Nephron (organoid): ENCODE measurements at regions not wholly inside any gene's neighbourhood (a gene's known extent, or its start where the extent isn't known, plus 50 kb on each side); places are given as distances from the start of the nearest gene placed in this dataset.

ENCODE experiments used
- H3K27ac Mint-ChIP-seq, 3 experiments: 2 replicates each; pipeline ENCODE4 v1.8.0; 2020; ENCODE audit warnings: mixed read lengths in 3 of 3, mild to moderate bottlenecking in 2 of 3, moderate library complexity in 1 of 3
- H3K27me3 Mint-ChIP-seq: 2 replicates; pipeline ENCODE4 v1.8.0; 2021; ENCODE audit warnings: low read depth, mild to moderate bottlenecking, moderate library complexity, mixed read lengths
- H3K36me3 Mint-ChIP-seq: 2 replicates; pipeline ENCODE4 v1.8.0; 2020; ENCODE audit warnings: low read depth, mixed read lengths
- H3K4me1 Mint-ChIP-seq: 2 replicates; pipeline ENCODE4 v1.8.0; 2020; ENCODE audit warnings: mixed read lengths
- H3K4me3 Mint-ChIP-seq, 3 experiments: 2 replicates each; pipeline ENCODE4 v1.8.0; 2020; ENCODE audit warnings: mild to moderate bottlenecking in 3 of 3, mixed read lengths in 3 of 3, moderate library complexity in 2 of 3
- H3K9me3 Mint-ChIP-seq: 2 replicates; pipeline ENCODE4 v1.8.0; 2020; ENCODE audit warnings: mixed read lengths
- TF ChIP-seq, protein P1 (sequence below), 3 experiments: fragments of 200-600 bp; sonication (generic); IDR thresholded peaks; one replicate each; pipeline ENCODE4 v1.5.0; 2021; ENCODE audit warnings: antibody characterized with exemption in 3 of 3; ENCODE audit not compliant: unreplicated experiment in 3 of 3

DNA sequence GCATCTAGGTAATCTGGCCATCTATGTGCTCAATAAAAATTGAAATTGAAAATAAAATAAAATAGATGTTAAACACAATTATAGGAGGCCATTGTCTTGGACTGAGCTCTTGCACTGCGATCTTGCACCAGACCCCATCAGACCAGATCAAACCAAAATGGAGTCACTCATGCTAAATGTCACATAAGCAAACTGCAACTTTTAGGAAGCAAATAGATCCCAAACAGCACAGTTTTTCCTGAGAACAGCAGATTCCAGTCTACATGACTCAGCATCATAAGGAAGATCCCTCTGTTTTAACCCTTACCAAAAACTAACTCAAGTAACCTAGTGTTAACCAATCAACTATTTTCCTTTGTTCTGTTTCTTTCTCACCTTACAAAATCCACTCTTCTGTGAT is 57.7 kb upstream of the LRP1B start:
- Mint-ChIP-seq H3K27ac (no peak overlapping the region), H3K4me1 (no peaks in the 10 kb centered on the region), H3K4me3 (no peak overlapping the region), H3K9me3 (no peaks in the 10 kb centered on the region), H3K36me3 (no peaks in the 10 kb centered on the region), H3K27me3 (no peaks in the 10 kb centered on the region)
- TF ChIP-seq, protein P1, sequence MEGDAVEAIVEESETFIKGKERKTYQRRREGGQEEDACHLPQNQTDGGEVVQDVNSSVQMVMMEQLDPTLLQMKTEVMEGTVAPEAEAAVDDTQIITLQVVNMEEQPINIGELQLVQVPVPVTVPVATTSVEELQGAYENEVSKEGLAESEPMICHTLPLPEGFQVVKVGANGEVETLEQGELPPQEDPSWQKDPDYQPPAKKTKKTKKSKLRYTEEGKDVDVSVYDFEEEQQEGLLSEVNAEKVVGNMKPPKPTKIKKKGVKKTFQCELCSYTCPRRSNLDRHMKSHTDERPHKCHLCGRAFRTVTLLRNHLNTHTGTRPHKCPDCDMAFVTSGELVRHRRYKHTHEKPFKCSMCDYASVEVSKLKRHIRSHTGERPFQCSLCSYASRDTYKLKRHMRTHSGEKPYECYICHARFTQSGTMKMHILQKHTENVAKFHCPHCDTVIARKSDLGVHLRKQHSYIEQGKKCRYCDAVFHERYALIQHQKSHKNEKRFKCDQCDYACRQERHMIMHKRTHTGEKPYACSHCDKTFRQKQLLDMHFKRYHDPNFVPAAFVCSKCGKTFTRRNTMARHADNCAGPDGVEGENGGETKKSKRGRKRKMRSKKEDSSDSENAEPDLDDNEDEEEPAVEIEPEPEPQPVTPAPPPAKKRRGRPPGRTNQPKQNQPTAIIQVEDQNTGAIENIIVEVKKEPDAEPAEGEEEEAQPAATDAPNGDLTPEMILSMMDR (IDR thresholded peaks at IDR 0.05; ENCODE audit: unreplicated experiment in 3 of 3) = no peak

DNA sequence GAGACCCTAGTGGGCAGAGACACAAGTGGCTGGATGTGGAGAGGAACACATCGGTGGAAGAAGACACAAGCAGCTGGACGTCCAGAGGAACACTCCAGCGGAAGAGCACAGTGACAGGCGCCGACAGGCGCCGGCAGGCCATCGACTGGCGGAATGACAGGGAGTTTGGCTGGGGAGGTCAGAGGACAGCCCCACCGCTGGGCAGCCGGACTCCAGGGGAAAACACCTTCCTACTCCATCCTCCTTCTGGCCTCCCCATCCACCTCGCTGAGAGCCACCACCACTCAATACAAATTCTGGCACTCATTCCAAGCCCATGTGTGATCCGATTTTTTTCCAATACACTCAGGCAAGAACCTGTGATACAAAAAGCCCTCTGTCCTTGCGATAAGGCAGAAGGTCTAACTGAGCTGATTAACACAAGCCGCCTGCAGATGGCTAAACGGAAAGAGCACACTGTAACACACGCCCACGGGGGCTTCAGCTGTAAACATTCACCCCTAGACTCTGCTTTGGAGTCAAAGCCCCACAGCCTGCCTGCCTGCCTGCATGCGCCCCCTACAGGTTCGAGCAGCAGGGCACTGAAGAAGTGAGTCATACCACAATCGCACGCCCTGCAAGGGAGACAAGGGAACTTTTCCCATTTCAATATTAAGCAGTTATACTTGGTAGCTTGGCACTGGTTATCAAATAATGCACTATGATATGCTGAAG is 50.2 kb upstream of the LRP1B start:
- Mint-ChIP-seq H3K4me3 (no peak overlapping the region), H3K9me3 (no peaks in the 10 kb centered on the region), H3K4me1 (peaks cover 2% of the 10 kb centered on the region), H3K36me3 (no peaks in the 10 kb centered on the region), H3K27me3 (peaks cover 4% of the 10 kb centered on the region), H3K27ac (no peak overlapping the region)
- TF ChIP-seq, protein P1 (IDR thresholded peaks at IDR 0.05; ENCODE audit: unreplicated experiment in 3 of 3) = peak in 1 of 3 experiments; percentile 28
